Erythroblast (primary cell): ENCODE measurements at regions not wholly inside any gene's neighbourhood (a gene's known extent, or its start where the extent isn't known, plus 50 kb on each side); places are given as distances from the start of the nearest gene placed in this dataset.

ENCODE experiments used
- DNase-seq, 2 experiments: peaks; one replicate each; lab custom pipeline; 2025; lab: John Stamatoyannopoulos, UW
- GATA1 ChIP-seq: IDR thresholded peaks from 2 replicates; pipeline ENCODE4 v1.6.1; 2011; ENCODE audit warnings: low read depth, mild to moderate bottlenecking, control low read depth, low read length, moderate library complexity
- POLR2A ChIP-seq: IDR thresholded peaks from 2 replicates; pipeline ENCODE4 v1.6.1; 2011; ENCODE audit warnings: mild to moderate bottlenecking, low read length

GRCh38 chr3:82800248-82800647, 1038.8 kb upstream of the GBE1 start:
- no peak for DNase-seq
- TF ChIP-seq POLR2A (no peak), GATA1 (no peak)

GRCh38 chr3:82796765-82797164, 1035.3 kb upstream of the GBE1 start:
- no peak for DNase-seq
- no peak for TF ChIP-seq POLR2A
- no peak for TF ChIP-seq GATA1

GRCh38 chr3:82791241-82791640, 1029.8 kb upstream of the GBE1 start:
- TF ChIP-seq GATA1, result no peak
- TF ChIP-seq POLR2A, result no peak
- DNase-seq, result no peak

GRCh38 chr3:82790307-82791097, 1029.1 kb upstream of the GBE1 start:
- DNase-seq, result no peak
- TF ChIP-seq POLR2A (no peak), GATA1 (no peak)

GRCh38 chr3:82783194-82783593, 1021.7 kb upstream of the GBE1 start:
- no peak for DNase-seq
- TF ChIP-seq GATA1 (no peak), POLR2A (no peak)

- no peak for TF ChIP-seq POLR2A
- TF ChIP-seq GATA1, result no peak
- no peak for DNase-seq
Observed at GRCh38 chr3:82773207-82773606, 1011.8 kb upstream of the GBE1 start.

GRCh38 chr3:82764521-82764920, 1003.1 kb upstream of the GBE1 start:
- no peak for DNase-seq
- TF ChIP-seq GATA1 (no peak), POLR2A (no peak)

GRCh38 chr3:82761858-82762257, 1000.4 kb upstream of the GBE1 start:
- TF ChIP-seq POLR2A (no peak), GATA1 (no peak)
- DNase-seq, result no peak

GRCh38 chr3:82745544-82745943, 984.1 kb upstream of the GBE1 start:
- TF ChIP-seq GATA1 (no peak), POLR2A (no peak)
- DNase-seq, result no peak

- DNase-seq, result no peak
- TF ChIP-seq POLR2A (no peak), GATA1 (no peak)
Observed at GRCh38 chr3:82743196-82743595, 981.8 kb upstream of the GBE1 start.

GRCh38 chr3:82741346-82741745, 979.9 kb upstream of the GBE1 start:
- TF ChIP-seq POLR2A (no peak), GATA1 (no peak)
- no peak for DNase-seq

- no peak for DNase-seq
- TF ChIP-seq POLR2A (no peak), GATA1 (no peak)
Observed at GRCh38 chr3:82739390-82739789, 977.9 kb upstream of the GBE1 start.

- no peak for TF ChIP-seq GATA1
- TF ChIP-seq POLR2A, result no peak
- no peak for DNase-seq
Observed at GRCh38 chr3:82736696-82737277, 975.3 kb upstream of the GBE1 start.

GRCh38 chr3:82715091-82715856, 953.8 kb upstream of the GBE1 start:
- TF ChIP-seq GATA1 (no peak), POLR2A (no peak)
- DNase-seq, result no peak

GRCh38 chr3:82707035-82707434, 945.6 kb upstream of the GBE1 start:
- DNase-seq, result no peak
- TF ChIP-seq GATA1 (no peak), POLR2A (no peak)
